Upper lobe of left lung (tissue), 4 donors: ENCODE measurements at regions not wholly inside any gene's neighbourhood (a gene's known extent, or its start where the extent isn't known, plus 50 kb on each side); places are given as distances from the start of the nearest gene placed in this dataset.

ENCODE experiments used
- EP300 ChIP-seq, 4 donors: sonication (generic); formaldehyde crosslinking; IDR thresholded peaks; one replicate each; pipeline ENCODE4 v1.5.1; 2017; ENCODE audit warnings: antibody characterized with exemption in 4 of 4, control low read depth in 2 of 4
- POLR2A ChIP-seq, 4 donors: fragments of 450-650 bp; IDR thresholded peaks; one replicate each; pipeline ENCODE4 v1.5.1; 2016 to 2017; ENCODE audit warnings: antibody characterized with exemption in 4 of 4, mild to moderate bottlenecking in 2 of 4
- POLR2AphosphoS5 ChIP-seq, 2 donors: sonication (generic); formaldehyde crosslinking; IDR thresholded peaks; one replicate each; pipeline ENCODE4 v1.5.1; 2017; ENCODE audit warnings: antibody characterized with exemption in 2 of 2
- TF ChIP-seq, protein P1 (sequence below), 6 experiments: fragments of 450-650 bp in 4 of 6; fragments of 200-600 bp in 2 of 6; sonication (generic) in 2 of 6; IDR thresholded peaks; one replicate each; pipeline ENCODE4 v1.5.1; 2016 to 2019; ENCODE audit warnings: antibody characterized with exemption in 6 of 6

DNA sequence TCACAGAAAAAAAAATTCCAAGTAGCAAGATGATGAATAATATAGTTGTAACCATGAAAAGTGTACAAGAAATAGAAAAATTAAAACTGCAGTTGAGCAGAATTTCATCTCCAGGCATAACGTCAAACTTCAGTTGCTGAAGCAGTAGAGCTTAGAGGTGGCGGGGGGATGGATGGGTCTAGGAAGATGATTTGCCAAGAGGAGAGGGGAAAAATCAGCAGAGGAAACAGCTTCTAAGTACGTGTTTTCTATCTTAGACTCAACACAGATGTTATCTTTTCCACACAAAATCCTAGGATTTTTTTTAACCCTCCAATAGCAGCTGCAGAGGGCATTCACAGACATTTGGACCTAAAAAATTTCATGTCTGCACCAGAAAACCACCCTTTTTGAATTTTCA, 136.0 kb downstream of the OPN5 start:
- no peak for TF ChIP-seq POLR2A (IDR thresholded peaks at IDR 0.05)
- TF ChIP-seq, protein P1, sequence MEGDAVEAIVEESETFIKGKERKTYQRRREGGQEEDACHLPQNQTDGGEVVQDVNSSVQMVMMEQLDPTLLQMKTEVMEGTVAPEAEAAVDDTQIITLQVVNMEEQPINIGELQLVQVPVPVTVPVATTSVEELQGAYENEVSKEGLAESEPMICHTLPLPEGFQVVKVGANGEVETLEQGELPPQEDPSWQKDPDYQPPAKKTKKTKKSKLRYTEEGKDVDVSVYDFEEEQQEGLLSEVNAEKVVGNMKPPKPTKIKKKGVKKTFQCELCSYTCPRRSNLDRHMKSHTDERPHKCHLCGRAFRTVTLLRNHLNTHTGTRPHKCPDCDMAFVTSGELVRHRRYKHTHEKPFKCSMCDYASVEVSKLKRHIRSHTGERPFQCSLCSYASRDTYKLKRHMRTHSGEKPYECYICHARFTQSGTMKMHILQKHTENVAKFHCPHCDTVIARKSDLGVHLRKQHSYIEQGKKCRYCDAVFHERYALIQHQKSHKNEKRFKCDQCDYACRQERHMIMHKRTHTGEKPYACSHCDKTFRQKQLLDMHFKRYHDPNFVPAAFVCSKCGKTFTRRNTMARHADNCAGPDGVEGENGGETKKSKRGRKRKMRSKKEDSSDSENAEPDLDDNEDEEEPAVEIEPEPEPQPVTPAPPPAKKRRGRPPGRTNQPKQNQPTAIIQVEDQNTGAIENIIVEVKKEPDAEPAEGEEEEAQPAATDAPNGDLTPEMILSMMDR (IDR thresholded peaks at IDR 0.05), result no peak
- TF ChIP-seq POLR2AphosphoS5 (IDR thresholded peaks at IDR 0.05), result no peak
- no peak for TF ChIP-seq EP300 (IDR thresholded peaks at IDR 0.05)
